CD1c-positive myeloid dendritic cell (primary cell): ENCODE measurements at regions not wholly inside any gene's neighbourhood (a gene's known extent, or its start where the extent isn't known, plus 50 kb on each side); places are given as distances from the start of the nearest gene placed in this dataset.
"Not testable (repeated sequence)": the region's sequence is repeated elsewhere in the genome, so short reads cannot be mapped to it uniquely, and the experiment has no call there.

Experiments
- DNase-seq: peaks from one replicate; pipeline ENCODE4 v3.0.0-alpha.2; 2016; ENCODE audit errors: extremely low spot score

GRCh38 chrX:27156921-27157320 is 306.2 kb downstream of the PPP4R3C start:
- DNase-seq: not testable (repeated sequence)

GRCh38 chrX:27136325-27136724 is 326.8 kb downstream of the PPP4R3C start:
- DNase-seq: no peak

- DNase-seq: no peak
Measured at GRCh38 chrX:27132862-27133261, 330.3 kb downstream of the PPP4R3C start.

GRCh38 chrX:27087176-27087575 is 376.0 kb downstream of the PPP4R3C start:
- not testable (repeated sequence) for DNase-seq

- no peak for DNase-seq
Measured at GRCh38 chrX:27086237-27086636, 376.9 kb downstream of the PPP4R3C start.

- no peak for DNase-seq
Measured at GRCh38 chrX:27085346-27085745, 377.8 kb downstream of the PPP4R3C start.

GRCh38 chrX:27078371-27078770 is 384.8 kb downstream of the PPP4R3C start:
- no peak for DNase-seq

GRCh38 chrX:27057883-27058282 is 405.3 kb downstream of the PPP4R3C start:
- DNase-seq: no peak

- no peak for DNase-seq
Measured at GRCh38 chrX:27039332-27039731, 423.8 kb downstream of the PPP4R3C start.

GRCh38 chrX:27008486-27008885 is 454.7 kb downstream of the PPP4R3C start:
- no peak for DNase-seq

- no peak for DNase-seq
Measured at GRCh38 chrX:26999634-27000033, 463.5 kb downstream of the PPP4R3C start.

- no peak for DNase-seq
Measured at GRCh38 chrX:26958261-26958660, 504.9 kb downstream of the PPP4R3C start.

- DNase-seq: no peak
Measured at GRCh38 chrX:26954029-26954428, 509.1 kb downstream of the PPP4R3C start.

GRCh38 chrX:26952213-26952612 is 510.9 kb downstream of the PPP4R3C start:
- no peak for DNase-seq

GRCh38 chrX:26927419-26927818 is 535.7 kb downstream of the PPP4R3C start:
- DNase-seq: no peak

- no peak for DNase-seq
Measured at GRCh38 chrX:26925088-26925487, 538.1 kb downstream of the PPP4R3C start.

- no peak for DNase-seq
Measured at GRCh38 chrX:26922278-26922677, 540.9 kb downstream of the PPP4R3C start.

GRCh38 chrX:26918631-26919030 is 544.5 kb downstream of the PPP4R3C start:
- no peak for DNase-seq

GRCh38 chrX:26916991-26917390 is 546.1 kb downstream of the PPP4R3C start:
- DNase-seq: no peak

- no peak for DNase-seq
Measured at GRCh38 chrX:26915064-26915463, 548.1 kb downstream of the PPP4R3C start.

- no peak for DNase-seq
Measured at GRCh38 chrX:26914232-26914631, 548.9 kb downstream of the PPP4R3C start.

GRCh38 chrX:26911785-26912184 is 551.4 kb downstream of the PPP4R3C start:
- DNase-seq: not testable (repeated sequence)

- no peak for DNase-seq
Measured at GRCh38 chrX:26909728-26910127, 553.4 kb downstream of the PPP4R3C start.

- DNase-seq: no peak
Measured at GRCh38 chrX:26908218-26908617, 554.9 kb downstream of the PPP4R3C start.

- DNase-seq: no peak
Measured at GRCh38 chrX:26889574-26889973, 573.6 kb downstream of the PPP4R3C start.
